ENCODE measurements at regions not wholly inside any gene's neighbourhood (a gene's known extent, or its start where the extent isn't known, plus 50 kb on each side); places are given as distances from the start of the nearest gene placed in this dataset.

DNA sequence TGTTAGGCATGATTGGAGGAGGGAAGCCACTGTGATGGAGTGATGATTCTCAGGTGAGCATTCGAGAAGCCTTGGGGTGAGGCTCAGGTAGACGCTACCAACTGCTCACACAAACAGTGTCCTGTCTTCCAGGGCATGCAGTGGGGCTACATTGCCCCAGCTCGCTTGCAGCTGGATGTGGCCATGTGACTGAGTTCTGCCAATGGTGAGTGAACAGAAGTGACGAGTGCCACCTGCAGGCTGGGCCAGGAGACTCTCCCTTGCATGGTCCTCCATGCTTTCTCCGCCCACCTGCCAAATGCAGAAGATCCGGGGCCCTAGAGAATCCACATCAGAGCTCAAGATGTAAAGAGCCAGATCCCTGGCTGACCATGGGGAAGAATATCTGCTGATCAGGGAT is 195.9 kb downstream of the BCR start:
- peak; percentile 14 to 24 for DNase-seq

GRCh38 chr22:23375031-23375827 is 194.9 kb downstream of the BCR start:
- no peak for DNase-seq

GRCh38 chr22:23373601-23374000 is 193.3 kb downstream of the BCR start:
- DNase-seq, result no peak

DNA sequence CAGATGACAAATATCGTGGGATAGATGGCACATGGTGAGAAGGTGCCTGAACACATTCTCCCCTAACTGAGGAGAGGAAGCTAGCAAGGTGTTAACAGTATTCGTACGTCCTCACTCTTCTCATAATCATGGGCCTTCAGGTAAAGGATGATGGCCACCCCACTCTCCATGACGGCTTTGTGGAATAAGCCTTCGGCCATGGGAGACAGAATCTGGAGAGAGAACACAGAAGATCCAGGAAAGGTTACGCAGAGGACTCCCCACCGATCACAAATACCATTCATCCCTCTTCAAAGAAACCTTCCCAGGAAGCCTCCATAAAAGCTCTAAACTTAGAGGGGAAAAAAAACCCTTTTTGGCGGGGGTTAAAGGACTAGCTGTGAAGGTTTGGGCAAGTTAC is 189.9 kb downstream of the BCR start:
- DNase-seq, result no peak

GRCh38 chr22:23369054-23369685 is 188.9 kb downstream of the BCR start:
- DNase-seq, result no peak
